GM23248 (cell line): ENCODE measurements at regions not wholly inside any gene's neighbourhood (a gene's known extent, or its start where the extent isn't known, plus 50 kb on each side); places are given as distances from the start of the nearest gene placed in this dataset.

ENCODE experiments used
- DNase-seq: peaks from one replicate; pipeline ENCODE4 v3.0.0-alpha.2; 2015
- H2AFZ ChIP-seq: fragments of 200-600 bp; sonication (generic); 2 replicates; pipeline ENCODE4 v1.6.1; 2016; ENCODE audit warnings: antibody characterized with exemption
- H3F3A ChIP-seq: fragments of 200-600 bp; sonication (generic); 2 replicates; pipeline ENCODE4 v1.6.1; 2016; ENCODE audit warnings: mild to moderate bottlenecking, antibody characterized with exemption, mixed run types; ENCODE audit not compliant: insufficient read depth
- H3K27ac ChIP-seq: fragments of 200-600 bp; sonication (generic); 2 replicates; pipeline ENCODE4 v1.5.1; 2016; ENCODE audit warnings: mild to moderate bottlenecking
- H3K27me3 ChIP-seq: fragments of 200-600 bp; sonication (generic); replicated peaks from 2 replicates; pipeline ENCODE4 v1.6.1; 2016; ENCODE audit warnings: mild to moderate bottlenecking; ENCODE audit not compliant: insufficient read depth
- H3K36me3 ChIP-seq: fragments of 200-600 bp; sonication (generic); 2 replicates; pipeline ENCODE4 v1.6.1; 2016; ENCODE audit warnings: low read depth, mild to moderate bottlenecking
- H3K4me1 ChIP-seq: fragments of 200-600 bp; sonication (generic); 2 replicates; pipeline ENCODE4 v1.6.1; 2016; ENCODE audit warnings: mild to moderate bottlenecking; ENCODE audit not compliant: insufficient read depth
- H3K4me2 ChIP-seq: fragments of 200-600 bp; sonication (generic); one replicate; pipeline ENCODE4 v1.6.1; 2016; ENCODE audit warnings: mild to moderate bottlenecking; ENCODE audit not compliant: unreplicated experiment
- H3K4me3 ChIP-seq: fragments of 200-600 bp; sonication (generic); 2 replicates; pipeline ENCODE4 v1.5.1; 2016; ENCODE audit warnings: mild to moderate bottlenecking
- H3K79me2 ChIP-seq: fragments of 200-600 bp; sonication (generic); 2 replicates; pipeline ENCODE4 v1.6.1; 2016; ENCODE audit warnings: mild to moderate bottlenecking; ENCODE audit not compliant: insufficient read depth
- H3K9ac ChIP-seq: fragments of 200-600 bp; sonication (generic); 2 replicates; pipeline ENCODE4 v1.6.1; 2016; ENCODE audit warnings: mild to moderate bottlenecking
- H3K9me2 ChIP-seq: fragments of 200-600 bp; sonication (generic); 2 replicates; pipeline ENCODE4 v1.6.1; 2016; ENCODE audit warnings: mixed run types, mild to moderate bottlenecking, moderate library complexity; ENCODE audit not compliant: insufficient read depth
- H3K9me3 ChIP-seq: fragments of 200-600 bp; sonication (generic); one replicate; pipeline ENCODE4 v1.6.1; 2017; ENCODE audit warnings: low read depth
- H4K20me1 ChIP-seq: fragments of 200-600 bp; sonication (generic); 2 replicates; pipeline ENCODE4 v1.6.0; 2016; ENCODE audit not compliant: insufficient read depth
- EZH2 ChIP-seq: fragments of 200-600 bp; sonication (generic); IDR thresholded peaks from 2 replicates; pipeline ENCODE4 v1.6.1; 2018; ENCODE audit warnings: antibody characterized with exemption, mild to moderate bottlenecking; ENCODE audit not compliant: insufficient read depth, poor library complexity, severe bottlenecking
- EZH2phosphoT487 ChIP-seq: fragments of 200-600 bp; sonication (generic); IDR thresholded peaks from 2 replicates; pipeline ENCODE4 v1.6.1; 2018; ENCODE audit warnings: antibody characterized with exemption, moderate library complexity, mild to moderate bottlenecking, low read depth; ENCODE audit not compliant: insufficient read depth
- WGBS, 2 experiments: methylation state at CpG; one replicate each; pipeline ENCODE4 v1.1.6; 2015 to 2017; ENCODE audit warnings: low lambda C conversion rate in 2 of 2, low coverage in 1 of 2; ENCODE audit errors: missing lambda C conversion rate in 2 of 2; 5-methylcytosine and 5-hydroxymethylcytosine counted together
- in situ Hi-C: fragments of 300-500 bp; cut with MboI; formaldehyde crosslinking; loops from 2 replicates; pipeline ENCODE4 v1.15.0; 2020

- Histone ChIP-seq H3K9me3 (no peaks in the 10 kb centered on the region), H3K9ac (no peak overlapping the region), H3K4me1 (no peaks in the 10 kb centered on the region), H3K4me3 (no peak overlapping the region), H2AFZ (no peak overlapping the region), H3K9me2 (no peaks in the 10 kb centered on the region), H3K27ac (no peak overlapping the region), H3K4me2 (no peak overlapping the region), H3F3A (no peaks in the 10 kb centered on the region), H3K79me2 (no peaks in the 10 kb centered on the region), H3K36me3 (no peaks in the 10 kb centered on the region), H3K27me3 (no peaks in the 10 kb centered on the region; the same call in 1 of the 2 replicates), H4K20me1 (no peaks in the 10 kb centered on the region)
- 23 to 29% methylated on average over 5 of the region's 5 CpGs for WGBS, 2 experiments
- TF ChIP-seq EZH2phosphoT487 (no peak), EZH2 (no peak)
- no peak for DNase-seq
- in situ Hi-C loops = no loop called here
Observed at GRCh38 chr1:29634324-29634723, 398.0 kb downstream of the PTPRU start.

GRCh38 chr1:29633771-29634170, 397.4 kb downstream of the PTPRU start:
- 6 to 16% methylated on average over 4 of the region's 4 CpGs for WGBS, 2 experiments
- in situ Hi-C loops = no loop called here

GRCh38 chr1:29632806-29633615, 396.7 kb downstream of the PTPRU start:
- Histone ChIP-seq H3K79me2 (no peaks in the 10 kb centered on the region), H3K4me3 (no peak overlapping the region), H3K4me2 (no peak overlapping the region), H3F3A (no peaks in the 10 kb centered on the region), H3K9me3 (no peaks in the 10 kb centered on the region), H3K9me2 (no peaks in the 10 kb centered on the region), H3K4me1 (no peaks in the 10 kb centered on the region), H3K27me3 (no peaks in the 10 kb centered on the region; the same call in 1 of the 2 replicates), H4K20me1 (no peaks in the 10 kb centered on the region), H3K27ac (no peak overlapping the region), H2AFZ (no peak overlapping the region), H3K9ac (no peak overlapping the region), H3K36me3 (no peaks in the 10 kb centered on the region)
- 62 to 70% methylated on average over 10 to 11 of the region's 11 CpGs for WGBS, 2 experiments
- in situ Hi-C loops = no loop called here
- DNase-seq = no peak
- TF ChIP-seq EZH2phosphoT487 = no peak
- no peak for TF ChIP-seq EZH2

More at GRCh38 chr1:29633771-29634170, 397.4 kb downstream of the PTPRU start:
- H3F3A ChIP-seq = no peaks in the 10 kb centered on the region
- H3K79me2 ChIP-seq = no peaks in the 10 kb centered on the region
- no peak overlapping the region for H3K9ac ChIP-seq
- no peaks in the 10 kb centered on the region for H3K9me2 ChIP-seq
- no peaks in the 10 kb centered on the region for H3K9me3 ChIP-seq
- no peak for DNase-seq
- no peaks in the 10 kb centered on the region; the same call in 1 of the 2 replicates for H3K27me3 ChIP-seq
- no peak for TF ChIP-seq EZH2
- TF ChIP-seq EZH2phosphoT487 = no peak
- H3K4me3 ChIP-seq = no peak overlapping the region
- H3K4me2 ChIP-seq = no peak overlapping the region
- H3K36me3 ChIP-seq = no peaks in the 10 kb centered on the region
- no peaks in the 10 kb centered on the region for H3K4me1 ChIP-seq
- no peak overlapping the region for H3K27ac ChIP-seq
- H4K20me1 ChIP-seq = no peaks in the 10 kb centered on the region
- H2AFZ ChIP-seq = no peak overlapping the region

GRCh38 chr1:29631836-29632805, 395.8 kb downstream of the PTPRU start:
- DNase-seq = no peak
- WGBS, 2 experiments = 65 to 71% methylated on average over 8 to 9 of the region's 9 CpGs
- Histone ChIP-seq H2AFZ (no peak overlapping the region), H4K20me1 (no peaks in the 10 kb centered on the region), H3K27me3 (no peaks in the 10 kb centered on the region; the same call in 1 of the 2 replicates), H3K27ac (no peak overlapping the region), H3K9me3 (no peaks in the 10 kb centered on the region), H3K9me2 (no peaks in the 10 kb centered on the region), H3K9ac (no peak overlapping the region), H3K4me1 (no peaks in the 10 kb centered on the region), H3K36me3 (no peaks in the 10 kb centered on the region), H3K4me2 (no peak overlapping the region), H3K4me3 (no peak overlapping the region), H3K79me2 (no peaks in the 10 kb centered on the region), H3F3A (no peaks in the 10 kb centered on the region)
- no peak for TF ChIP-seq EZH2phosphoT487
- TF ChIP-seq EZH2 = no peak
- in situ Hi-C loops = no loop called here
